Nephron progenitor cell (in vitro differentiated cells): ENCODE measurements at regions not wholly inside any gene's neighbourhood (a gene's known extent, or its start where the extent isn't known, plus 50 kb on each side); places are given as distances from the start of the nearest gene placed in this dataset.
A peak's percentile ranks its signal among the peaks of the same experiment; 100 is the strongest.
"Not testable (repeated sequence)": the region's sequence is repeated elsewhere in the genome, so short reads cannot be mapped to it uniquely, and the experiment has no call there.

ENCODE experiments used
- DNase-seq: peaks from one replicate; pipeline ENCODE4 v3.0.0; 2021
- H3K27ac Mint-ChIP-seq: 2 replicates; pipeline ENCODE4 v1.8.0; 2021; ENCODE audit warnings: mild to moderate bottlenecking, moderate library complexity, mixed read lengths
- H3K27me3 Mint-ChIP-seq: 2 replicates; pipeline ENCODE4 v1.8.0; 2021; ENCODE audit warnings: mild to moderate bottlenecking, low read depth, mixed read lengths; ENCODE audit not compliant: poor library complexity
- H3K36me3 Mint-ChIP-seq: 2 replicates; pipeline ENCODE4 v1.8.0; 2021; ENCODE audit warnings: low read depth, mixed read lengths
- H3K4me1 Mint-ChIP-seq: 2 replicates; pipeline ENCODE4 v1.8.0; 2021; ENCODE audit warnings: mixed read lengths
- H3K4me3 Mint-ChIP-seq: 2 replicates; pipeline ENCODE4 v1.8.0; 2021; ENCODE audit warnings: mild to moderate bottlenecking, moderate library complexity, mixed read lengths
- H3K9me3 Mint-ChIP-seq: 2 replicates; pipeline ENCODE4 v1.8.0; 2021; ENCODE audit warnings: mild to moderate bottlenecking, moderate library complexity, mixed read lengths
- TF ChIP-seq, protein P1 (sequence below): fragments of 200-600 bp; sonication (generic); IDR thresholded peaks from 2 replicates; pipeline ENCODE4 v1.5.0; 2021; ENCODE audit warnings: antibody characterized with exemption

DNA sequence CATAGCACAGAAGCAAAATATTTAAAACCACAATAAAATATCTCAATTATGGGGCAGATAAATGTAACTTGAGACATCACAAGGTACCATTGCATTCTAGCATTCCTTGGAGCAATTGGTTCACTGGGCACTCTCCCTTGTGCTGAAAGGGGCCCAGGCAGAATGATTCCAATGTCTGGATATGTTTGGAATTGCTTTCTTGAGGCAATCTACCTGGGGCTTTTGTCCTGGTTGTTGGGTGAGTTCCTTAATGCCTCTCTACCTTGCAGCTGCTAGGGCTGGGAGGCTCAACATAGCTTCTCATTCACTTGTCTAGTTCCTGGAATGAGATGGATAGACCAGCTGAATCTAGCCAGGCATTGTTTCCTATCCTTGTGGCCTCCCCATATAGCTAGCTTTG is 539.6 kb upstream of the FSHR start:
- DNase-seq, result no peak

DNA sequence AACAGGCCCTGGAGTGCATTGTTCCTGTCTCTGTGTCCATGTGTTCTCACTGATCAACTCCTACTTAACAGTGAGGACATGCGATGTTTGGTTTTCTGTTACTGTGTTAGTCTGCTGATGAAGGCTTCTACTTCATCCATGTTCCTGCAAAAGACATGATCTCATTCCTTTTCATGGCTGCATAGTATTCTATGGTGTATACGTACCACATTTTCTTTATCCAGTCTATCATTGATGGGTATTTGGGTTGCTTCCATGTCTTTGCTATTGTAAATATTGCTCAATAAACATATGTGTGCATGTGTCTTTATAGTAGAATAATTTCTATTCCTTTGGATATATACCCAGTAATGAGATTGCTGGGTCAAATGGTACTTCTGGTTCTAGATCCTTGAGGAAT is 537.7 kb upstream of the FSHR start:
- not testable (repeated sequence) for H3K27ac Mint-ChIP-seq, H3K36me3 Mint-ChIP-seq, H3K27me3 Mint-ChIP-seq, H3K9me3 Mint-ChIP-seq, H3K4me3 Mint-ChIP-seq, H3K4me1 Mint-ChIP-seq, DNase-seq

More for the DNA sequence above, 539.6 kb upstream of the FSHR start:
- no peaks in the 10 kb centered on the region for H3K9me3 Mint-ChIP-seq
- no peaks in the 10 kb centered on the region for H3K4me1 Mint-ChIP-seq
- TF ChIP-seq, protein P1, sequence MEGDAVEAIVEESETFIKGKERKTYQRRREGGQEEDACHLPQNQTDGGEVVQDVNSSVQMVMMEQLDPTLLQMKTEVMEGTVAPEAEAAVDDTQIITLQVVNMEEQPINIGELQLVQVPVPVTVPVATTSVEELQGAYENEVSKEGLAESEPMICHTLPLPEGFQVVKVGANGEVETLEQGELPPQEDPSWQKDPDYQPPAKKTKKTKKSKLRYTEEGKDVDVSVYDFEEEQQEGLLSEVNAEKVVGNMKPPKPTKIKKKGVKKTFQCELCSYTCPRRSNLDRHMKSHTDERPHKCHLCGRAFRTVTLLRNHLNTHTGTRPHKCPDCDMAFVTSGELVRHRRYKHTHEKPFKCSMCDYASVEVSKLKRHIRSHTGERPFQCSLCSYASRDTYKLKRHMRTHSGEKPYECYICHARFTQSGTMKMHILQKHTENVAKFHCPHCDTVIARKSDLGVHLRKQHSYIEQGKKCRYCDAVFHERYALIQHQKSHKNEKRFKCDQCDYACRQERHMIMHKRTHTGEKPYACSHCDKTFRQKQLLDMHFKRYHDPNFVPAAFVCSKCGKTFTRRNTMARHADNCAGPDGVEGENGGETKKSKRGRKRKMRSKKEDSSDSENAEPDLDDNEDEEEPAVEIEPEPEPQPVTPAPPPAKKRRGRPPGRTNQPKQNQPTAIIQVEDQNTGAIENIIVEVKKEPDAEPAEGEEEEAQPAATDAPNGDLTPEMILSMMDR, result no peak
- no peaks in the 10 kb centered on the region for H3K36me3 Mint-ChIP-seq
- H3K27me3 Mint-ChIP-seq, result no peaks in the 10 kb centered on the region
- H3K4me3 Mint-ChIP-seq, result no peak overlapping the region
- H3K27ac Mint-ChIP-seq, result no peak overlapping the region

DNA sequence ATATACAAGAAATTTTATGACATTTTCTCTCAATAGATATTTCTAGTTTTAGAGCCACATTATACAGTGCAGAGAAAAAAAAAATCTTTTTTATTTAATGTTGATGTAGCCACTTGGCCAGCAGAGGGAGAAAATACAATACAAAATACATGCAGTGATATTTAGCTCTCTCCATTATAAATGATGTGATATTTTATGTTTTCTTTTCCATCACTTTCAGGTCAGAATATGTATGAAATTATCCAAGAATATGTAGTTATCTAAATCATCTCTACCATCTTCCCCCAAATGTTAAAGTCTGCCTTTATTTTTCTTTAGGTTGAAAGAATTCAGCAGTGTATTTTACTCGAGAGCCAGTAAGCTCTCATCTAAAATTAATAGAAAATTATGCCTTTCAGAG is 533.6 kb upstream of the FSHR start:
- Mint-ChIP-seq H3K27ac (no peak overlapping the region), H3K4me1 (no peaks in the 10 kb centered on the region), H3K9me3 (no peaks in the 10 kb centered on the region), H3K27me3 (peaks cover 3% of the 10 kb centered on the region), H3K36me3 (no peaks in the 10 kb centered on the region), H3K4me3 (no peak overlapping the region)
- no peak for DNase-seq
- TF ChIP-seq, protein P1, result peak; percentile 43

DNA sequence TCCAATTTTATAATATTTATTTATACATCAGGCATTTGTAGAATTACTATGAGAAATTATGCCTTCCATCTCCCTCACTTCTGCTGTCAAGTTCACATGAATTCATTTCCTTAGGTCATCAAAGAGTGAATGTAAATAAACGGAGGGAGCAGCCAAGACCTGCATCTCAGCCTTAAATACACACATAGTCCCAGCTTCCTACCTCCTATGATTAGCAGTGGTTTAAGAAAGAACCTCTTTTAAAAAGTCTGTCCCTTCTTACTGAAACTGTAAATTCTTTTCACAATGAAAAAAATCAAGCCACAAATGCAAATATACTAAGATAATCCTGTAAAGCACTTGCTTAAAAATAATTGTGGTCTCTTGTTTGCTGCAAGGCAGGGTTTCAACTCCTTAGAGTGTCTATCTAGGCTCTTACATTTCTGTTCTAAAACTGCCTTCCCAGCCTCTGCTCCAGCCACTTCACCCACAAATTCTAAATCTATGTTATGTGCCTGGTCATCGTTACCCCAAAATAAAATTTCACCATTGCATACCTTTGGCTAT is 532.7 kb upstream of the FSHR start:
- Mint-ChIP-seq H3K9me3 (no peaks in the 10 kb centered on the region), H3K4me1 (no peaks in the 10 kb centered on the region), H3K36me3 (no peaks in the 10 kb centered on the region), H3K27ac (no peak overlapping the region), H3K4me3 (no peak overlapping the region), H3K27me3 (peaks cover 3% of the 10 kb centered on the region)
- no peak for DNase-seq
- TF ChIP-seq, protein P1, result no peak

DNA sequence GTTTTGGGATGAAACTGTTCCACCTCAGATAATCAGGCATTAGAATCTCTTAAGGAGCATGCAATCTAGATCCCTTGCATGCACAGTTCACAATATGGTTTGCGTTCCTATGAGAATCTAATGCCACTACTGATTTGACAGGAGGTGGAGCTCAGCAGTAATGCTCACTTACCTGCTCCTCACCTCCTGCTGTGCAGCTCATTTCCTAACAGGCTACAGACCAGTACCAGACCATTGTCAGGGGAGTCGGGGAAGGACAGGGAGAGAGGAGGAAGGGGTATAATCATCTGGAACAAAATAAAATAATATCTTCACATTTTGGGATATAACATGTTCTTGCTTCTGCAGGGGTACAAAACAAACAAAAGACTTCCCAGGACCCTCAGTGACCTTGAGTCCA is 532.0 kb upstream of the FSHR start:
- Mint-ChIP-seq H3K27ac (no peak overlapping the region), H3K27me3 (peaks cover 3% of the 10 kb centered on the region), H3K4me3 (no peak overlapping the region), H3K36me3 (no peaks in the 10 kb centered on the region), H3K9me3 (no peaks in the 10 kb centered on the region), H3K4me1 (no peaks in the 10 kb centered on the region)
- DNase-seq, result no peak
- TF ChIP-seq, protein P1, result no peak

DNA sequence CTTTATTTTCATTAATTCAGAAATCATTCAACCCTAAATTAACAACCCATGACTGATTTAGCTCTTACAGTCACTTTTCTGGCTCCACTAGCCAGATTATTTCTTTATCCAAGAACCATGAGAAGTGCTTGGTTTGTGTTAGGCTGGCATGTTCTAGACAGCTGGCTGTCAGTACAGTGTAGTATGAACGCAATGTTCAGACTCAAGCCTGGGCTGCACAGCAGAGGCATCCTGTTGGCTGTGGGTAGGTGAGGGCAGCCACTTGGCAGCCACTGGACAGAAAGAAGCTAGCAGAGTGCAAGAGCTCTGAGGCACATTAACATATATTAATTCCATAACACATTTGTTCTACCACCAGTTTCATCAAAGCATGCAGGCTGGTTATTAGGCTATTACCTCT is 522.9 kb upstream of the FSHR start:
- H3K27ac Mint-ChIP-seq, result no peak overlapping the region
- TF ChIP-seq, protein P1, result no peak
- DNase-seq, result no peak

More for the DNA sequence above, 522.9 kb upstream of the FSHR start:
- H3K27me3 Mint-ChIP-seq, result no peaks in the 10 kb centered on the region
- no peaks in the 10 kb centered on the region for H3K36me3 Mint-ChIP-seq
- H3K9me3 Mint-ChIP-seq, result no peaks in the 10 kb centered on the region
- H3K4me1 Mint-ChIP-seq, result no peaks in the 10 kb centered on the region
- no peak overlapping the region for H3K4me3 Mint-ChIP-seq
